HL-60 (cell line): ENCODE measurements at regions not wholly inside any gene's neighbourhood (a gene's known extent, or its start where the extent isn't known, plus 50 kb on each side); places are given as distances from the start of the nearest gene placed in this dataset.

ENCODE experiments used
- DNase-seq, 2 experiments: peaks; one replicate each; pipeline ENCODE4 v3.0.0-alpha.2; 2010 to 2020; ENCODE audit warnings: low read depth in 1 of 2, low spot score in 1 of 2
- H3K27ac ChIP-seq: fragments of 250-450 bp; sonication (Bioruptor Pico); replicated peaks from 2 replicates; pipeline ENCODE4 v1.5.1; 2020; ENCODE audit warnings: mild to moderate bottlenecking, moderate library complexity
- H3K27me3 ChIP-seq: fragments of 250-450 bp; sonication (Bioruptor Pico); 2 replicates; pipeline ENCODE4 v1.5.1; 2021; ENCODE audit warnings: mild to moderate bottlenecking, moderate library complexity; ENCODE audit not compliant: insufficient read depth, poor library complexity, severe bottlenecking
- H3K4me3 ChIP-seq: replicated peaks from 2 replicates; pipeline ENCODE4 v1.5.1; 2011; ENCODE audit warnings: mild to moderate bottlenecking, control low read depth, low read length; ENCODE audit not compliant: insufficient read depth
- CTCF ChIP-seq: IDR thresholded peaks from one replicate; pipeline ENCODE4 v1.5.1; 2011; ENCODE audit warnings: low read length, control low read depth, inconsistent platforms; ENCODE audit not compliant: insufficient read depth
- GABPA ChIP-seq: IDR thresholded peaks from 2 replicates; pipeline ENCODE4 v1.6.1; 2012; ENCODE audit warnings: low read depth
- POLR2AphosphoS5 ChIP-seq: IDR thresholded peaks from 2 replicates; pipeline ENCODE4 v1.6.1; 2012; ENCODE audit warnings: low read depth
- REST ChIP-seq: IDR thresholded peaks from 2 replicates; pipeline ENCODE4 v1.6.1; 2012; ENCODE audit warnings: low read depth; ENCODE audit not compliant: insufficient replicate concordance
- SPI1 ChIP-seq: IDR thresholded peaks from 2 replicates; pipeline ENCODE4 v1.6.1; 2012; ENCODE audit warnings: low read depth, mild to moderate bottlenecking, borderline replicate concordance

DNA sequence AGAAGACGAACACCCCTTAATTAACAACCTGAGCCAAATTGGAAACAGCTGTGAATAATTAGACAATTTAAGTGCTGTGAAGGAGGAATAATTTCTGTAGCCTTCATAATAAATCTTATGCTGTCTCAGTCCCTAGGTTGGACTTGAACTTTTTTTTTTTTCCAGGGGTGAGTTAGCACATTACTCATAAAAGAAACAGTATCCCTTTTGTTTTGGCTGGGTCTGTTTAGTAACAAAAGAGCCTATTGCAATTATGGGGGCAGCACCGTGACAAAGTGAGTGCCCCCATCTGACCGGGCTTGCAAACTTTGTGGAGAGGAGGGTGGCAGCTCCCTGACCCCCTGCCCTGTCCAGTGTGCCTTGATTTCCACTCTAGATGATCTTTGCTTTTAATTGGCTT is 167.4 kb downstream of the DICER1 start:
- no peak for TF ChIP-seq CTCF
- no peak overlapping the region for H3K27ac ChIP-seq
- peaks cover 4% of the 10 kb centered on the region for H3K27me3 ChIP-seq
- DNase-seq: no peak
- H3K4me3 ChIP-seq: no peak overlapping the region

DNA sequence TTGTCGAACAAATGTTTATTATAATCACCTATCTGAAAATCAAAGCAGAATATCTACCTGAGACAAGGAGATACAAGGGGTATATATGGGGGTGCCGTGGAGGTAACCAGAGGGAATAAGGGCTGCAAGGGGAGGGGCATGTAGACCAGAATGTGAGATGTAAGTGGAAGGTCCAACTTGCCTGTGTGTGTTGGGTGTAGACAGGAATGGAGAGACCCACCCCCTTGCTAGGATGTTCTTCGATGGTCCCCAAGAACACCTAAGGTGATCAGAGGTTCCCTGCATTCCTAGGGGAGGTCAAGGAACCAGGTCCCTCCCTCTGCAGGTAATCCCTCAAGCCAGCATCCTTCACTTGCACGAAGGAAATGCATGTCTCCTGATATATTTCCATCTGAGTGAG is 167.9 kb downstream of the DICER1 start:
- Histone ChIP-seq H3K27ac (no peak overlapping the region), H3K4me3 (no peak overlapping the region), H3K27me3 (peaks cover 4% of the 10 kb centered on the region)
- no peak for TF ChIP-seq POLR2AphosphoS5
- TF ChIP-seq CTCF: no peak
- no peak for TF ChIP-seq REST
- no peak for TF ChIP-seq GABPA
- no peak for TF ChIP-seq SPI1
- no peak for DNase-seq

DNA sequence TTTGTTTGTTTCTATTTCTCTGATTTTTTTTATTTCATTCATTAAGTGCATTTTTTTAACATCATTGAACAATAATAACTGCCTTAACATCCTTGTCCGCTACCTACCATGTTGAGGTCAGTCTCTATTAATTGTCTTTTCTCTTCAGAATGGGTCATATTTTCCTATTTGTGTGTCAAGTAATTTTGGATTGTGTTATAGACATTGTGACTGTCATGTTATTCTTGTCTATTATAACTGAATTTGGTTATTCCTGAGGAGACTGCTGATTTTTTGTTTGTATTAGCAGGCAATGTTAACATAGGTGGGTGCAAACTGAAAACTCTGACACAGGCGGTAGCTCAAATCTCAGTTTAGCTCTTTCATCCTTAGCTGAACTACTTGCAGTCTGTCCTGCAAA is 169.9 kb downstream of the DICER1 start:
- peaks cover 16% of the 10 kb centered on the region for H3K27me3 ChIP-seq
- DNase-seq: no peak
- TF ChIP-seq CTCF (no peak), SPI1 (no peak), GABPA (no peak), REST (no peak), POLR2AphosphoS5 (no peak)

DNA sequence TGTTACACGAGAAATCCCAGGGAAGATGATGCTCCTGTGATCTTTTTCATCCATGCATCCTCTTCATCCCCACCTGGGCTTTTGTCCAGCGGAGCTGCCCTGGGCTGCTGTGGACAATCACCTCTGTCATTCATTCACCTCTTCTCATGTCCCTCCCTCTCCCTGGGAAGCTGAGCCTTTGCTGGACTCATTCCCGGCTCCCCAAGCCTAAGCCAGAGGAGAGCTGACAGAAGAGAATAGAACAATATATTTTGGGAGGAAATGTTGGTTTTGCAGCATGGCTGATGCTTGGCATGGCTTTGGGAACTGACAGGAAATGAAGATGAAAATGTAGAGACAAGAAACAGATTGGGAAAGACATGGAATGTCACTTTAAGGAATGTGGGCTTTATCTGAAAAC is 177.4 kb downstream of the DICER1 start:
- Histone ChIP-seq H3K4me3 (no peak overlapping the region), H3K27me3 (peaks cover 16% of the 10 kb centered on the region), H3K27ac (no peak overlapping the region)
- TF ChIP-seq REST (no peak), SPI1 (no peak), POLR2AphosphoS5 (no peak), CTCF (no peak), GABPA (no peak)
- no peak for DNase-seq

More for the DNA sequence above, 169.9 kb downstream of the DICER1 start:
- Histone ChIP-seq H3K4me3 (no peak overlapping the region), H3K27ac (no peak overlapping the region)
